ENCODE measurements at regions not wholly inside any gene's neighbourhood (a gene's known extent, or its start where the extent isn't known, plus 50 kb on each side); places are given as distances from the start of the nearest gene placed in this dataset.

DNA sequence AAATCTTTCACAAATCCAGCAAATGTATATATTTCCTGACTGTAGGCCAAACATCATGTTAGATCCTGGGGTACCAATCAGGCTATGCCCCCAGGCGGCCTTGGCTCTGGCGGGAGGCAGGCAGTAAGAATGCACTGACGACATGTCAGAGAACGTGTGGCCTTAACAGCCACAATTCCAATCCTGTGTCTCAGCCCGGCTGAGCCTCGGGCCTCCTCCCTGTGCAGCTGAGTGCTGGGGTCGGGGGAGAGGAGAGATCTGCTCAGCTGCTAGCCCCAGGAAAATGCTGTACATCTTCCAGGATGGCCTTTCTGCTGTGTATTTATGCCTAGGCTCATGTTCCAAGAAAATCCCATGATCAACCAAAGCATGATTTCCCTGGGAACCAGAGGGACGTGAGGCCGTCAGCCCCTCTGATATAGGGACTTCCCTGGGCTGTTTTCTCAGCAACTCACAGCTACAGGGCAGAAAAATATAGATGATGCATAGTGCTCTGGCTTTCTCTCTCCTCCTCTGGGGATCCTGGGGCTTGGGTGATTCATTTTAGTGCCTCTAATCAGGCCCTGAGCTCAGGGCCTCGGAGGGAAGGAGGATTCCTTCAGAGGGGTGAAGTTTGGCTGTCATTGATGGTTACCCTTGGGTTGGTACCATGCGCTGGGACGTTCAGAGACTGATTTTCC, 604.0 kb downstream of the HS3ST4 start:
- DNase-seq = no peak

DNA sequence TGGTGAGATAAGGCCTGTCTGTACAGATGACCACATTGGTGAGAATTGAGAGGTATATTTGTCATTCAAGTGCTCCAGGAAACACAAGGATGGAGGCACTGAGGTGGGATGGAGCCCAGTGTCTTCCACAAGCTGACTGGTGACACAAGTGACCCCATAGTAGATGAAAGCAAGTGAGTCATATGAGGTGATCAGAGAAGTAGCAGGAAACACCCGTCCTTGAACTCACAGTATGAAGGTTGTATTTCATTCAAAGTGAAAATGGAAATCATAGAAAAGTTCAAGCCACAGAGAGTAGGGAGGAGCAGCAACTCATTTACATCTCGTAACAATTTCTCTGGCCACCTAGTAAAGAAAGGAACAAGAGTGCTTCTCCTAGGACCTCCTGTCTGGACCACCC, 609.8 kb downstream of the HS3ST4 start:
- no peak for DNase-seq

DNA sequence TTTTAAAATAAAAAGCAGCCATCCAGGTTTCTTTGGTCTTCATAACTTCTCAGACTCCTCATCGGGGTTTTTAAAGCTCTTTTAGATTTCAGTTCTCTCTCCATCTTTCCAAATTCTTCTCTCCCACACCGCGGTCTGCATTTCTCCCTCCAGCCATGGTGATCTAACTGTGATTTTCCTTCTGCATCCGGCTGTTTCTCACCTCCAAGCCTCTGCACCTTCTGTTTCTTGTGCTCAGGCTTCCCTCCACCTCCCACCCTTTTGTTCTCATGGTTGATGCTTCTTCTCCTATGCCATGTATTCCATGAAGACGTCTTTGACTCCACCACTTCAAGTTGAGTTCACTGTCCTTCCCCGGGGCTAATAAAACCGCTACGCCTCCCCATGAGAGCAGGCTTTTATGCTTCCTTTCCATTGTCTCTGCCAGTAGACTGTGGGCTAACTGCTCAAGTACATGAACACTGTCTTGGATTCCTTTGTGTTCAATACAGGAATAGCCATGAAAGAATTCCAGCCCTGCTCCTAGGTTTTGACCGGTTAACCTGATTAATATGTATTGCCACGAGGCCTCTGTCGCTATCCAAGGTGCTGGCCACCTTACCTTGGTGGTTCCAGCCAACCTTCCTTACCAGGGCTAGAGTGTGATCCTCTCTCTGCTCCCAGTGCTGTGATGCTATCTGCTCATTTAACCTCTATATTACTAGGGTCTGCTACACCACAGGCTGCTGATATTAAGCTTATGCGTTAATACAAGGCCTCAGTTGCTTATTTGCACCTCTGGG, 625.1 kb downstream of the HS3ST4 start:
- peak; percentile 29 for DNase-seq

DNA sequence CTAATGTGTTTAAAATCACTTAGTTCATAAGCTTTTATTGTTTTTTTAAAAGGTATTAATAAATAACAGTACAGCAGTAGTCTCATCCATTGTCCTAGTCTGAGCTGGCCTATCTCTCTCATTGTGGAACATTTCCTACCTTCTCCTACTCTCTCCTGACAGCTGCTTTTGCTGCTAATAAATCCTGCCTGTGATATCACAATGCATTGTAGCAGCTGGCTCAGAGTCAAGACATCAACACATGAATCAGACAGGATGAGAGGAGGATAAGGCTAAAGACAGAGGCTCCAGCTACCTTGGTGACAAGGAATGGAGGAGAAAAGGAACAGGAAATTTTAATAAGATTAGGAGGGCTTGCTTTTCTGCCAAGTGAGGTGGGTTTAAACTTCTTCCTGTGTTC, 626.1 kb downstream of the HS3ST4 start:
- no peak for DNase-seq

DNA sequence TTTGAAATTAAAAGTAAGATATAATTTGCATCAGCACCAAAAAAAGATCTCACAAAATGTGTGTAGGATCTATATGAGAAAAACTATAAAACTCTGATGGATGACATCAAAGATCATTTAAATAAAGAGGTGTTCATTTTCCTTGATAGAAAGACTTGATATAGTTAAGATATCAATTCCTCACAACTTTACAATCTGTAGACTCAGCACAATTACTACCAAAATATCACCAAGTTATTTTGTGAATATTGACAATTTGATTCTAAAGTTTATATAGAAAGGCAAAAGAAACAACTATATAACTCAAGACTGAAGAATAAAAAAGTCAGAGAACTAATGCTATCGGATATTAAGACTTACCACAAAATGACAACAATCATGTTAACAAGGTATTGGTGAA, 638.9 kb downstream of the HS3ST4 start:
- DNase-seq = no peak

DNA sequence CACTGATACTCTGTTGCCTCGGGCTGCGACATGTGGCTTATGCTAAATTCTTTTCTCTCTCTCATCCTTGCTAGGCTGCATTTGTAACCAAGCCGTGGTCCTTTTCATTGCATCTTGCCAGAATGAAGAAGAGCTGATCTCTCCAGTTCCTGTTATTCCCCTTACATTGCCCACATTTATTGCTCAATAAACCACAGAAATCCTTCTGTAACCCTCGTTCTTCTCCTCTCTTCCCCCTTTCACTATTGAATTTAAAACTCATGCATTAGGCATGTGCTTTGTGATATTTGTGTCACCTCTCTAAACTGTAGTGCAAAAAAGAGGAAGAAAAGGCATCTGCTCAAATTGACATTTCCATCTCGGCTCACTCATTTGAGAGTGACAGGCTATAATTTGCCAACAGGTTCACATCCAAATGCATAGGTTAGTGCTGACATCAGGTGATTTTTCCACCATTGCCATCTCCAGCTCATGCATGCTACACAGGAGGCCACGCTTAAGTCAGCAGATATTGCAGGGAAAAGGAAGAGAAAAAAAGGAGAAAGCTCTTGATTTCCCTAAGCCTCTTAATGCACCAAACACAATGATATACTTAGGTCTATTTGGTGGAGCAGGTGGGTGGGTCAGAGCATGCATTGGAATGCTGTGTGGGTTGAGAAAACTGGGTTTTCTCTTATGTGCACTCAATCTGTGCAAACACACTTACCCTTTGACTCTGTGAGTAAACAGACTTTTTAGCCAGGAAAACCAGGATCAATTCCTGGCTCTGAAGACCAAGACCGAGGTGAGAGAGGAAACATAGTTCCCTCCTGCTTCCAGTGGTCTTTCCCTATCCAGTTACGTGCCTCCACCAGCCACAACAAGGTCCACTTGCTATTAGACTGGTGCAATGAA, 642.7 kb downstream of the HS3ST4 start:
- DNase-seq = no peak

DNA sequence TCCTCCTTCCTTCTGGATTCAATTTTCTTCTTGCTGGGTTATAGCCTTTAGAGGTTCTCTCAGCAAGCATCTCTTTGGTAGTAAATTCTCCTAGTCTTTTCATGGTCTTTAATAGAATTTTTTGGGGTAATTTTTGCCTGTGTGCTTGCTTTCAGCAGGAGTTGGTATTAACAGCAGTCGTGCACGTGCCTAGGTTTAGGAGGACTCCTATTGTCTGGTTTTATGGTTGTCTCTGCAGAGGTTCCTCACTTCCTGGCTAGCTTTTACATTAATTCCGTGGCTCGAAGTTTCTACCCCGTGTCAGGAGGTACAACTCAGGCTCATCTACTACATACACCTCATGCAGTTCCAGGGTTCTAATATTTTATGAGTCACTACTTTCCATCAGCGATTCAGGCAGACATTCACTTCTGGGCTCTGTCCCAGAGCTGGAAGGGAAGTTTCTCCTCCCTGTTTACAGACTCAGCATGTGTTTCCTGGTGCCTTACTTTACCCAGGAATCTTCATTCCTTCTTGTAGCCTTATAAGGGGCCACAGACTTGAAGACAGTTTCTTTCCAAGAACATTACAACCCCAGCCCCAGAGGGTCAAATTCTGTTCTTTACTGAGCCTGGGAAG, 643.6 kb downstream of the HS3ST4 start:
- no peak for DNase-seq

DNA sequence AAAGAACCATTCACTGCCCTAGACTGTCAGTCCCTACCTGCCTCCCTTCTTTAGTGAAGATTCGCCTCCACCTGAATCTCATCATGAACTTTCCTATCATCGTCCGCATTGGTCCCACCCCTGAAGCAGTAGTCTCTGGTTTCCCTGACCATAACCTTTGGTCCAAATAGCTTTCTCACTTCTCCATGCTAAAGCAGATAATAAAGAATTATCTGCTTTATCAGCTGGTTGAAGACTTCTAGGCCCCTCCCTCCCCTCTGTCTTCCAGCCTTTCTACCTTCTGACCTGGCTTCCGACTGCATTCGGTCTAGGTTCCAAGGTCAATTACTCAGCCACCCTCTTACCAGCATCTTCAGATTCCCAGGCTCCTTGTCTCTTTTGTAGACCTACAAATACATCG, 650.9 kb downstream of the HS3ST4 start:
- no peak for DNase-seq

DNA sequence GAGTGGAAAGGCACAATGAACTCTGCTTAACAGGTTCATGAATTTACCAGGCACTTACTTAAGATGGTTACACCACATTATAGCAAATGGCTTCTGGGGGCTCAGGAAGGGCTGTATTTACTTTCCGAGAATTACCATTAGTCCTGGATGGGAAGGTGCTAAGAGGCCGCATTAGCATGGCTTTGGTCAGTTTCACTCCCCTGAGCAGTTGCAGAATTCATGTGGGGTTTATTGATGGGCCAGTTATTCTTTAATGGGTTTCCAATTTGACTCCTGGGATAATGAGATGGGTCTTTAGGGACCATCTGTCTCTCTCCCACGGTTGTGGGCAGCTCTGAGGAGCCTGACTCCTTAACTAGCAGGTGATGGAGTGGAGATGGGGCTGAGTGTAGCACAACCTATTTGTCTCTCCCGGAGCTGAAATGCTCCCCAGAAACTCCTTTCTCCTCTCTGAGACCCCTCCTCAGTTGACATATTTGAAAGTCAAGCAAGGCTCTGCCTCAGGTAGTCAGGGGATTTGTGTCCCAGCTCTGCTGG, 652.5 kb downstream of the HS3ST4 start:
- no peak for DNase-seq

DNA sequence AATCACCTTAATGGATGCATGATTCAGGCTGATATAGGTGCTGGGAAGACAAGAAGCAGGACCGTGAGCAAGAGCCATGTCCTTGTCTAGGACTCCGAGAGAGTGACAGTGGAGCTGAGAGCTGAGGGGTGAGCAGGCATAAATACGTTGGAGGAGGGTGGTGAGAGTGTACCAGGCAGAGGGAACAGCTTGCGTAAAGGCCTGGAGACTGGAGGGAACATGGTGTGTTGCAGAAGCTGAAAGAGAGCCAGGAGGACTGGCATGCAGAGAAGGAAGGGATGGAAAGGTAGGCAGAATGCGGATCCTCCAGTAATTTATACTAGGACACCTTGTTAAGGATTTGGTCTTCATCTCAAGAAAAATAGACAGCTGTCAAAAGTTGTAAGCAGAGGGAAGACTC, 653.2 kb downstream of the HS3ST4 start:
- DNase-seq = no peak

DNA sequence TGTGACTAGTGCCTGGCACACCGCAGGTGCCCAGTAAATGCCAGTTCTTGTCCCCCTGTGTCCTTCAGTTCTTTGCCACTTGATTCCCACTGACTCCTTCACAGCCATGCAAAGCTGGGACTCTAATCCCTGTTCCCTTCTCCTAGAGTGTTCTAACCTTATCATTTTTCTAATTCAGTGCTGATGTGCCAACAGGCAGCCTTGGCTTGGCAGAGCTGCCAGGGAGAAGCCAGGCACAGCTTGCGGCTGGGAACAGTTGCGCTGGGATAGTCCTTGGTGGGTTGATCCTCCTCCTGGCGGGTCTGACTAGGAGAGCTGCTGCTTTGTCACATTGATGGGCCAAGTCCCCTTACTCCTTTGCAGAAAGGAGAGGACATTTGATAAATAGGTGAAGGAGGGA, 654.2 kb downstream of the HS3ST4 start:
- no peak for DNase-seq

DNA sequence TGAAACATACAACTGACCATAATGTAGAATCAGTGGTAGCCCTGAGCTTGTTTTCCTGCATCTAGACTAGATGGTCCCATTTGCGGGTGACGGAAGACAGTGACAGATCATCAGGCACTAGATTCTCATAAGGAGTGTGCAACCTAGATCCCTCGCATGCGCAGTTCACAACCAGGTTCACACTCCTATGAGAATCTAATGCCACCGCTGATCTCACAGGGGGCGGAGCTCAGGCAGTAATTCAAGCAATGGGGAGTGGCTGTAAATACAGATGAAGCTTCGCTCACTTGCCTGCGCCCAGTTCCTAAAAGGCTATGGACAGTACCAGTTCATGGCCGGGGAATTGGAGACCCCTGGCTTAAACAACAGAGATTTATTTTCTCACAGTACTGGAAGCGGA, 656.3 kb downstream of the HS3ST4 start:
- no peak for DNase-seq

DNA sequence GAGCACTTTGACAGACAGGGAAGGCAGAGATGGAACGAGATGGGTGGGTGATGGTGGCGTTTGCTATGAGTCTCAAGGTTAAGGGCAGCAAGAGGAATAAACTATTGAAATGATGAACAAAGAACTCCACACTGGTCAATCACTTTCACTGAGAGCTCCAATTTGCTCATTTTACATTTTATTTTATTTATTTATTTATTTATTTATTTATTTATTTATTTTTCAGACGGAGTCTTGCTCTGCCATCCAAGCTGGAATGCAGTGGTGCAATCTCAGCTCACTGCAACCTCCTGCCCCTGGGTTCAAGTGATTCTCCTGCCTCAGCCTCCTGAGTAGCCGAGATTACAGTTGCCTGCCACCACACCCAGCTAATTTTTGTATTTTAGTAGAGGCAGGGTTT, 669.1 kb downstream of the HS3ST4 start:
- DNase-seq = no peak

DNA sequence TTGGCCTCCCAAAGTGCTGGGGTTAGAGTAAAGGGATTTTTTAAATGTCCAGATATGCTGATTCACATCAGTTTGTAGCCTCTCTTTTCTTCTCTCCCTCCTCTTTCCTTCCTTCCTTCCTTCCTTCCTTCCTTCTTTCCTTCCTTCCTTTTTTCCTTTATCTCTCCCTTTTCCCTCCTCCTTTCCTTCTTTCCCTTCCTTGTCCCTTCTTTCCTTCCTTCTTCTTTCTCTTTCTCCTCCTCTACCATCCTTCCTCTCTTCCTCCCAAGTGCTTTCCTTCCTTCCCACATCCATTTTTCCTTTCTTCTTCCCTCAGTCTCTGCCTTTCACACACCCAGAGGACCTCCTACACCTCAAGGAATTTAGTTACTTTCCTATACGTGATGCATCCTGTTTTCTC, 671.8 kb downstream of the HS3ST4 start:
- DNase-seq = no peak

DNA sequence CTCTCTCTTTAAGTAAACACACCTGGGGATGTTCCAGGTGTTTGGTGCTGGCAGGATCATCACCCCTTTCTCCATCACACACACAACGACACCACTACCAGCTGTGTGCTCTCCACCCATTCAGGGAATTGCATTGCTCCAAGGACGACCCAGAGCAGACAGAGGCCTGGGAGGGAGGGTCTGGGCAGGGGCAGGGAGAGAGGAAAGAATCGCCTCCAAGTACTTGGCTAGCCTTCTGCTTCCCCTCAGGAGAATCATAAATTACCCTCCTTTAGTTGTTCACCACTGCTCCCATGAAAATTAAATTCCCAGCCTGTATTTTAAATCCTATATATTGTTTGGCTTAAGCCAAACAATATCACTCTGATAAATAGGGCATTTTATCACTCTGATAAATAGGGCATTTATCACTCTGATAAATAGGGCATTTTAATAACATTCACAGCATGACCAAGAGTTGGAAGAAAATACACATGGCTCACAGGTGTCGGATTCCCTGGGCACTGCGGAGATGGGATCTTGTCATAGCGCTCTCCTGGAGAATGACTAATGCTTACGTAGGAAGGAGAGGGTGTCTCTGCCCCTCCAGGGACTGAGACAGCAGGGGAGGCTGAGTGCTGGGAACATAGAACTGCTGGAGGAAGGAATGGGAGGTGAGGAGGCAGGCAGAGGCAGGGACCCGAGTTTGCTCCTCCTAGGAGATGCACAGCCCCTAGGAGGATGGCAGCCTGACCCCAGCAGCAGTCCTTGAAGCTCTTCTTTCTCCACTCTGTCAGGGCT, 673.6 kb downstream of the HS3ST4 start:
- peak; percentile 3 for DNase-seq

DNA sequence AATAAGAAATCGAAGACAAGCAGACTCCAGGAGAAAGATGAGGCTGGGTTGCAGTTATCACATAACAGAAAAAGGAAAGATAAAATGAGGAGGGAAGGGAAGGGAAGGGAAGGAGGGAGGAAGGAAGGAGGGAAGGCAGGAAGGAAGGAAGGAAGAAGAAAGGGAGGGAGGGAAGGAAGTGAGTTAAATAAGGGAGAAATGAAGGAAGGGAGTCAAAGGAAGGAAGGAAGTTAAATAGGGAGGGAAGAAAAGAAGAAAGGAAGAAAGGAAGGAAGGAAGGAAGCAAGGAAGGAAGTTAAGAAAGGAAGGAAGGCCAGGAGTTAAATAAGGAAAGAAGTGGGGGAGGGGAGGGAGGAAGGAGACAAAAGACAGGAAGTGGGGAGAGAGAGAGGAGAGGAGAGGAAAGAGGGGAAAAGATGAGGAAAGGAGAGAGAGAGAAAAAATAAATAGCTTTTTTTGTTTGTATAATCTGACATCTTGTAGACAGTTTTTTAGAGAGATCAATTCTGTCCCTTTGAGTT, 679.6 kb downstream of the HS3ST4 start:
- no peak for DNase-seq

DNA sequence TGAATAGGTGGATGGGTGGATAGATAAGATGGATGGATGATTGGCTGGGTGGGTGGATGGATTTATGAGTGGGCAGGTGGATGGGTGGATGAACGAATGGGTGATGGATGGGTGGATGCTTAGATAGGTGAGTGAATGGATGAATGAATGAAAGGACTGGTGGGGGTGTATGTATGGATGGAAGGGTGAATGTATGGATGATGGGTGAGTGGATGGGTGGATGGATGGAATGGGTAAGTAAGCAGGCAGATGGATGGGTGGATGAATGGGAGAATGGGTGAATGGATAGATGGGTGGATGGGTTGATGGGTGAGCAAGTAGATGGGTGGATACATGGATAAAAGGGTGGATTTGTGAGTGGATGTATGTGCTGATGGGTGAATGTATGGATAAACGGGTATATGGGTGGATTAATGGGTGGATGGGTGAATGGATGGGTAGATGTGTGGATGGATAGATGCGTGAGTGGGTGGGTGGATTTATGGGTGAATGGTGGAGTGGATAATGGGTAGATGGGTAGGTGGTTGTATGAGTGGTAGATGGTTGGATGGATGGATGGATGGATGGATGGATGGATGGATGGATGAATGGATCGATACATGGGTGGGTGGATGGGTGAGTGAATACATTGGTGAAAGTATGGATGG, 682.6 kb downstream of the HS3ST4 start:
- no peak for DNase-seq

DNA sequence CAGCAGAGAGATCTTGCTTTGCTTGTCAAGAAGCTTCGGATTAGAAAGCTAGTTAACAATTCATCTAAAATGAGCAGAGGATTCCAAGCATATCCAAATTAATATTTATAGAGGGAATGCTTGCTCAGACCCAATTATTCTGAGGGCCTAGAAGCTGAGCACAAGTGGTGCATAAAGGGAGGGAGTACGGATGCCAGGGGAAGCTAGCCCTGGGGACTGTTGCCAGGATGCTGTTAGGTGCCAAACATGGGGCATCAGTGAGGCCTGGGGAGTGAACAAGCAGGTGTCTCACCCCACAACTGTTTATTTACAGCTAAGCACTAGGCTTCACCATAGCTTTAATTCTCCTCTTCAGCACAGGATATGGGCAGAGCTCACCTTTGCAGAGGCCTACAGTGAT, 684.1 kb upstream of the C16orf82 start:
- DNase-seq = no peak

DNA sequence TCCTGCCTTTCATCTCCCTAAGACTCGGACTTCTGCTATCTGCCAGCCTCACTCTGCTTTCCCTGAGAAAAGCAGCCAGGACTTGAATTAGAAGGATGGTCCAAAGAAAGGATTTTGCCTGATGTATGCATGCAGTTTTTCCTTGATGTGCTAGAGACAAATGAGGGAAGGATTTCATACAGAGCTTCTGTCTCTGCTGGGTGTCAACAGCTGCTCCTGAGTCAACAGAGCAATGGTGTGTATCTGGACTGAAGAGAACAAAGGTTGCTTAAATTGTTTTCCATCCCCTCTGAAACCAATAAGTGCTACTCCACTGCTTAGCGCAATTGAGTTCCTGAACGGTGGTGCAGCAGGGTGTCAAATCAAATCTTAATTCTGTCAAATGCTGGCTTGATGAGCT, 680.6 kb upstream of the C16orf82 start:
- no peak for DNase-seq

DNA sequence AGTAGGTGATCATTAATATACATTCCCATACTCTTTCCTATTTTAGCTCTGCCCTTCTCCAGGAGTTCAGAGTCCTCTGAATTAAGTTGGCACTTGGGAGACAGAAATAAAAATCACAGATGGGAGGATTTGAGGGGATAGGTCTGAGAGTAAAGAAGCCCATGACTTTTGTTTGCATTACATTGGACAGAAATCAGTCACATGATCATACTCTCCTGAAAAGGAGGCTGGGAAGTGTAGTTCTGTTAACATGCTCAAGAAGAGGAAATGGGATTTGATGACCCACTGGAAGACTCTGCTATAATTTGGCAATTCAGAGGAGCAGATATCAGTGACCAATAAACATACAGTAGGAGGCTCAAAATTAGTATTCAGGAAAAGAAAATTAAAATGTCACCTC, 674.9 kb upstream of the C16orf82 start:
- no peak for DNase-seq

Measured in renal pelvis (tissue), 1 donor.